Gastrocnemius medialis (tissue), 4 donors: ENCODE measurements at regions not wholly inside any gene's neighbourhood (a gene's known extent, or its start where the extent isn't known, plus 50 kb on each side); places are given as distances from the start of the nearest gene placed in this dataset.

Experiments used
- POLR2A ChIP-seq, 2 donors: fragments of 450-650 bp; IDR thresholded peaks; one replicate each; pipeline ENCODE4 v1.6.1; 2017; ENCODE audit warnings: antibody characterized with exemption in 2 of 2, mild to moderate bottlenecking in 2 of 2, moderate library complexity in 2 of 2
- TF ChIP-seq, protein P1 (sequence below), 5 experiments: fragments of 450-650 bp in 3 of 5; fragments of 200-600 bp in 2 of 5; sonication (generic) in 2 of 5; IDR thresholded peaks in 4 of 5; conservative IDR thresholded peaks in 1 of 5; 1 replicate in 4 of 5; 2 replicates in 1 of 5; pipeline ENCODE4 v1.5.1; 2016 to 2019; ENCODE audit warnings: antibody characterized with exemption in 5 of 5, mild to moderate bottlenecking in 3 of 5, moderate library complexity in 3 of 5

DNA sequence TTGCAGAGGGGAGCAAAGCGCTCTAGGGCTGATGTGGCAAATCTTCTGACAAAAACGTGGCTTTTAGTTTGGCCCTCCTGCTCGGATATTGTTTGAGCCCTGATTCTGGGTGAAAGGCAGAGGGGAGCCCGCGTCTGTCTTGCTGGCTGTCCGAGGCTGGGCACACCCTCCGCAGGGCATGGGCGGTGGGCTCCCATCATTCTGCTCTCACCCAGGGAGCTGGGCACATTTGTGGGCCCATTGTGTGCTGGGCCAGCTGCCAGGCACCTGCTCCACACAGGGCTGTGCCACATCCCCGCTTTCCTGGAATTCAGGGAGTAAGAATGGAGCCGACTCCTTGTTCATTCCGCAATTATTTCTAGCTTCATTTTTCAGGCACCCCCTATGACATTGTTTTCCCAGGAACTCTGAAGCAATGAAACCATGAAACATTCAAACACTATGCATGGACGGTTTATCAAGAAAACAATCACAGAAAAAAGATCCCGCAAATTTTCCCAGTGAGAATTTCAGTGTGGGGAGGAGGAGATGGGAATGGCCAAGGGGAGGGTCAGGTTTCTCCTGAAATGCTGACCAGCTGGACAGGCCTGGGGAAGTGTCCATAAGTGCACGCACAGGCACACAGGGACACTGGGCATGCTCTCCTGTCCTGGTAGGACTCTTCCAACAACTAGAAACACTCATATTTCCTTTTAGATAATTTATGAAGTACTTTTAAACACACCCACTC is 341.1 kb downstream of the CXCL12 start:
- TF ChIP-seq, protein P1, sequence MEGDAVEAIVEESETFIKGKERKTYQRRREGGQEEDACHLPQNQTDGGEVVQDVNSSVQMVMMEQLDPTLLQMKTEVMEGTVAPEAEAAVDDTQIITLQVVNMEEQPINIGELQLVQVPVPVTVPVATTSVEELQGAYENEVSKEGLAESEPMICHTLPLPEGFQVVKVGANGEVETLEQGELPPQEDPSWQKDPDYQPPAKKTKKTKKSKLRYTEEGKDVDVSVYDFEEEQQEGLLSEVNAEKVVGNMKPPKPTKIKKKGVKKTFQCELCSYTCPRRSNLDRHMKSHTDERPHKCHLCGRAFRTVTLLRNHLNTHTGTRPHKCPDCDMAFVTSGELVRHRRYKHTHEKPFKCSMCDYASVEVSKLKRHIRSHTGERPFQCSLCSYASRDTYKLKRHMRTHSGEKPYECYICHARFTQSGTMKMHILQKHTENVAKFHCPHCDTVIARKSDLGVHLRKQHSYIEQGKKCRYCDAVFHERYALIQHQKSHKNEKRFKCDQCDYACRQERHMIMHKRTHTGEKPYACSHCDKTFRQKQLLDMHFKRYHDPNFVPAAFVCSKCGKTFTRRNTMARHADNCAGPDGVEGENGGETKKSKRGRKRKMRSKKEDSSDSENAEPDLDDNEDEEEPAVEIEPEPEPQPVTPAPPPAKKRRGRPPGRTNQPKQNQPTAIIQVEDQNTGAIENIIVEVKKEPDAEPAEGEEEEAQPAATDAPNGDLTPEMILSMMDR (IDR thresholded peaks at IDR 0.05 in 4 of 5, conservative IDR thresholded peaks at IDR 0.05 in 1 of 5): no peak
- TF ChIP-seq POLR2A (IDR thresholded peaks at IDR 0.05): no peak
